Mesodermal cell (in vitro differentiated cells): ENCODE measurements at regions not wholly inside any gene's neighbourhood (a gene's known extent, or its start where the extent isn't known, plus 50 kb on each side); places are given as distances from the start of the nearest gene placed in this dataset.

Experiments used
- H3K27ac ChIP-seq: 2 replicates; pipeline ENCODE4 v1.7.0; 2013; ENCODE audit warnings: mild to moderate bottlenecking, low read depth, low read length, moderate library complexity; ENCODE audit not compliant: severe bottlenecking
- H3K36me3 ChIP-seq: 2 replicates; pipeline ENCODE4 v1.7.1; 2013; ENCODE audit warnings: mild to moderate bottlenecking, low read length, moderate library complexity; ENCODE audit not compliant: control insufficient read depth, insufficient read depth
- H3K4me1 ChIP-seq: one replicate; pipeline ENCODE4 v1.7.1; 2013; ENCODE audit warnings: mild to moderate bottlenecking, low read length; ENCODE audit not compliant: insufficient read depth, control insufficient read depth, poor library complexity, severe bottlenecking
- H3K4me3 ChIP-seq: 2 replicates; pipeline ENCODE4 v1.7.0; 2013; ENCODE audit warnings: low read length, control low read depth, mild to moderate bottlenecking; ENCODE audit not compliant: insufficient read depth, poor library complexity, severe bottlenecking; ENCODE audit errors: extremely low read depth
- H3K9me3 ChIP-seq: 2 replicates; pipeline ENCODE4 v1.7.1; 2013; ENCODE audit warnings: mild to moderate bottlenecking, low read length, moderate library complexity; ENCODE audit not compliant: control insufficient read depth
- WGBS, 2 experiments: methylation state at CpG; one replicate each; pipeline ENCODE4 v1.1.5; 2013; ENCODE audit warnings: missing lambda C conversion rate in 2 of 2; ENCODE audit not compliant: insufficient coverage in 2 of 2; 5-methylcytosine and 5-hydroxymethylcytosine counted together

DNA sequence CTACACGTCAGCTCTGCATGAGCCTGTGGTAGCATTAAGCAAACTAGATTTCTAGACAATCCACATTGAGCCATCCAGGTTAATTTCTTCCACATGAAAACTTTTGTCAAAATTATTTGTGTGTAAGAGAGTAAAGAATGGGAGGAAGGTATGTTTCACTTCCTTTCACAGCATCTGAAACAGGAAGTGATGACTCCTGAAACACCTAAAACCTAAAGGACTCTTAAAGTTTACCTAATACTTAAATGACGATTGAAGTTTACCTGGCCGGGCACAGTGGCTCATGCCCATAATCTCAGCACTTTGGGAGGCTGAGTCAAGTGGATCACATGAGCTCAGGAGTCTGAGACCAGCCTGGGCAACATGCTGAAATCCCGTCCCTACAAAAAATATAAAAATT, 223.8 kb downstream of the CEMIP2 start:
- H3K36me3 ChIP-seq, result no peaks in the 10 kb centered on the region
- 93 to 100% methylated on average over 2 to 3 of the region's 4 CpGs for WGBS, 2 experiments
- H3K9me3 ChIP-seq, result no peaks in the 10 kb centered on the region
- no peak overlapping the region for H3K4me3 ChIP-seq
- no peak overlapping the region for H3K27ac ChIP-seq
- H3K4me1 ChIP-seq, result no peaks in the 10 kb centered on the region

DNA sequence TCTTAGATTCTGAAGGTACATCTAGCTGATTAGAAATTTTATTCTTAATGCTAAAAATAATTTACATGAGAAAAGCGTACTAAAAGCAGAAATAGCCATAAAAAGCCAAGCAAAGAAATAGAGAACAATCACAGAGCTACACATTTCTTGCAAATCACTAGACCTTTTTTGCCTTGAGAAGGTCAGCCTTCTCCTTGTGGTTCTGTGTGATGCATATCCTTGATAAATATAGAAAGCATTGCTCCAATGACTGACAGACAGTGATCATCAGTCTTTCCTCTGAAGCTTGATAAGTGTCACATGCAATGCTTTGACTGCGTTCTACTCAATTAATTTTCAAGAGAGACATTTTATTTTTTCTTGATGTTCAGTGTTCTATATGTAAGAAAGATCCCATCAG, 226.9 kb downstream of the CEMIP2 start:
- H3K27ac ChIP-seq, result no peak overlapping the region
- no CpG with 5 or more reads among the region's 2 CpGs for WGBS, 2 experiments
- no peak overlapping the region for H3K4me3 ChIP-seq

DNA sequence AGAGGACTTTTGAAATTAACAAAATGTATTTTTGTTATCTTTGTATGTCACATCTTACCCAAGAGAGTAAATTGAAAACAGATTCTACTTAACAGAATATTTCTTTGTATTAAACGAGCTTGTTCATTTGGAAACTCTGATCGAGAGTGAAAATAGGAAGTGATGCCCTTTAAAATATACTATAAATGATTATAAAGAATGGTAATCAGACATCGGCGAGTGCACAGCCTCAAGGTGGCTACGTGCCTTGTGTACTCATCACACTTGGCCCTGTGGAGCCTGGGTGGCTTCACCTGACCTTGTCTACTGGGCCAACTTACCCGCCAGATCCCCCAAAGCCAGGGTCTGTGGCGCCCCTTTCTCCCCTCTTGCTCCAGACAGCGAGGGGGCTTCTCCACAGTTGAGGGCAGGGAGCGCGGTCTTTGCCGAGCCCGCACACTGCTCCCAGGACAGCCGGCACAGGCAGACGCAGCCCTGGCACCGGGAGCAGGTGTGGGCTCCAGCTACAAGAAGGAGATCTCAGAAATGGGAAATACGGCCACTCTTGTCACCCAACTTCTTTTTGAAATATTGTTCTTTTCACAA, 243.2 kb downstream of the CEMIP2 start:
- WGBS, 2 experiments, result 95% methylated on average over 10 to 11 of the region's 16 CpGs

More for the DNA sequence above, 226.9 kb downstream of the CEMIP2 start:
- Histone ChIP-seq H3K9me3 (no peaks in the 10 kb centered on the region), H3K4me1 (no peaks in the 10 kb centered on the region), H3K36me3 (no peaks in the 10 kb centered on the region)

DNA sequence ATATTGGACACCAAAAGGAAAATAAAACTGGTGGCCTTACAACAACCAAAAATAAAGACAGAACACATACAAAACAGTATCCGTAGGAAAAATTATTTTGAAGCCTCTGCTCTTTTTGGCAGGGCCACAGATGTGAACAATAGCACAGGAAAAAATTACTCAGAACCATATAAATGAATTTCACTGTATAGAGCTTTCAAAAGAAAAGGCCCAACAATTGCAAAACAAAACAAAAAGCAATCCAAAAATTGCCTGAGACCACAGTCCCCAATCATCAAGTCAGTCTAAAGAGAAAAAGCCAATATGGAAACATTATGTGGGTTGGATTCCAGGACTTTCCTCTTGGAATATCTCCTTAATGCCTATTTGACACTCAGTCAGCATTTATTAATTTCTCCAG, 243.8 kb downstream of the CEMIP2 start:
- no peak overlapping the region for H3K4me3 ChIP-seq
- WGBS, 2 experiments, result 100% methylated on average over 1 of the region's 1 CpG; no CpG with 5 or more reads in 1 of the 2 experiments
- no peaks in the 10 kb centered on the region for H3K4me1 ChIP-seq
- H3K9me3 ChIP-seq, result no peaks in the 10 kb centered on the region
- no peaks in the 10 kb centered on the region for H3K36me3 ChIP-seq
- no peak overlapping the region for H3K27ac ChIP-seq

More for the DNA sequence above, 243.2 kb downstream of the CEMIP2 start:
- Histone ChIP-seq H3K4me3 (no peak overlapping the region), H3K9me3 (no peaks in the 10 kb centered on the region), H3K4me1 (no peaks in the 10 kb centered on the region), H3K27ac (no peak overlapping the region), H3K36me3 (no peaks in the 10 kb centered on the region)

DNA sequence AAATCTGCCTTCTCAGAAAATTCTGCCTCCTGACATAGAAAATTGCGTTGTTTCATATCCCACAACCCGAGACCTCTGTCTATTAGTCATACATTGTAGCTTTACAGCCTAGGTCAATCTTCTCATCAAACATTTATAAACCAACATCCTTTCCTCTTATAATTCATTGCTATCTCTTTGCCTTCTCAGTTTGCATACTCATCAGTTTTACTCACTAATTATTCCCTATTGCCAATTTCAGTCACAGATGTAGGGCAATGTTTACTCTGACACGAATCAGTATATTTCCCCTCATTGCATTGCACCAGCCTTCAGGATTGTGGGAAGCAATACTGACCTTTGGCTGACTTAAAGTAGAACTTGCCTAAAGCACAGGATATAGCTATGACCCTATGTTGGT, 247.2 kb downstream of the CEMIP2 start:
- Histone ChIP-seq H3K27ac (no peak overlapping the region), H3K4me3 (no peak overlapping the region), H3K9me3 (no peaks in the 10 kb centered on the region), H3K4me1 (peaks cover 9% of the 10 kb centered on the region), H3K36me3 (no peaks in the 10 kb centered on the region)
- 86 to 91% methylated on average over 3 of the region's 3 CpGs for WGBS, 2 experiments

DNA sequence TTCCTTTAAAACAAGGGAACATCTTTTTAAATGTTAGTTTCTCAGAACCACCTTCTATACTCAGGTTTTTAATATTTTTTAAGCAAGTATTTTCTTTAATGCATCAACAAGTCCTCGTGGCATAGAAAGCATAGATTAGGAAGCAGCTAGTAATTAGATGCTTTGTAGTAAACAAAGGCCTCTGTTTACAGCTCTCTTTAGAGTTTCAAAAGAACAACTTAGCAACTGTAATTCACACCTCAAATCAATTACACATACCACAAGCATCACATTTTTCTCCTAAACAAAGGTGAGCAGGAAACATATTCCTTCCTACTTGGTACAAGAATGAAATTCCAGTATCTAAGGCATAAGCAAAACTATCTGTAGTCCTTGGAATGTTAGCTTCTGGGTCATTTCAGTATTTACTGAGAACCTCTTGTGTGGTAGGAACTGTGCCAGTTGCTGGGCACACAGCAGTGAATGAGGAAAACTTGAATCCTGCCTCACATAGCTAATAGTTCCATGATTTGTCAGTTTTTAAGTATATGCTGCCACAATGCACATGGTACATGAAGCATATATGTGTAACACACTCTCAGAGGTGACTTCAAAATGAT, 249.1 kb downstream of the CEMIP2 start:
- Histone ChIP-seq H3K36me3 (no peaks in the 10 kb centered on the region), H3K9me3 (no peaks in the 10 kb centered on the region), H3K4me1 (peaks cover 9% of the 10 kb centered on the region), H3K4me3 (no peak overlapping the region), H3K27ac (no peak overlapping the region)
- WGBS, 2 experiments, result no CpG with 5 or more reads among the region's 1 CpG

DNA sequence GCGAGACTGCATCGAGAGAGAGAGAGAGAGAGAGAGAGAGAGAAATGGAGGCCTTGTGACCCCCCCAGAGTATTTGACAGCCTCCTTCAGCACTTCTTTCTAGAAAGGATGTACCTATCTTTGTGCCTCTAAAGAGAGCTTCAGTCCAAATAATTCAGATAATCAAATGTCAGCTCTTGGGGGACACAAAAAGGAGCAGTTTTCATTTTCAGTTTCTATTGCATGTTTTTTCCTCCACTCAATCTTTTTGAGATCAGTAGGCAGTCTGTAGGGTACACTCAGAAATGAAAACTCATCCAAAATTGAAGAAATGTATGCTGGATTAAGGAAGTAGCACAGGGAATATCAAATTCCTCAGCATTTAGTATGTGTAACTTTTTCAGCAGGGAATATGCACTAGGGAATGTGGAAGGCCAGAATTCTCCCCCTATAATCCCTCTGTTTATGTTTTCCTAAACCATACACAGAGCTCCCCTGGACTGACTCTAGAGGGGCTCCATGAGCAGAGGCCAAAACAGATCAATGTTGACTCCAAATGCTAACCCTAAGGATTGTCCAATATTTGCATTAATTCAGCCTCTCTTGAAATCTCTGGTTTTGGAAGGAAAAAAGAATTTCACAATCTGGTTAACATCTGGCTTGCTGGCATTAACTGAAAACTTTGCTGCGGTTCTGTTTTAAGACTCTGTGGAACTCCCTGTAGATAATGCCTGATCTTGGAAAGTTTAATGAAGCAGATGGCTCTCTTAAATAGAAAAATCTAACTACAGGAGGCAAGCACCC, 250.1 kb downstream of the CEMIP2 start:
- no peak overlapping the region for H3K4me3 ChIP-seq
- H3K36me3 ChIP-seq, result no peaks in the 10 kb centered on the region
- no peak overlapping the region for H3K27ac ChIP-seq
- no peaks in the 10 kb centered on the region for H3K9me3 ChIP-seq
- WGBS, 2 experiments, result 100% methylated on average over 2 of the region's 3 CpGs; no CpG with 5 or more reads in 1 of the 2 experiments
- H3K4me1 ChIP-seq, result peaks cover 9% of the 10 kb centered on the region

DNA sequence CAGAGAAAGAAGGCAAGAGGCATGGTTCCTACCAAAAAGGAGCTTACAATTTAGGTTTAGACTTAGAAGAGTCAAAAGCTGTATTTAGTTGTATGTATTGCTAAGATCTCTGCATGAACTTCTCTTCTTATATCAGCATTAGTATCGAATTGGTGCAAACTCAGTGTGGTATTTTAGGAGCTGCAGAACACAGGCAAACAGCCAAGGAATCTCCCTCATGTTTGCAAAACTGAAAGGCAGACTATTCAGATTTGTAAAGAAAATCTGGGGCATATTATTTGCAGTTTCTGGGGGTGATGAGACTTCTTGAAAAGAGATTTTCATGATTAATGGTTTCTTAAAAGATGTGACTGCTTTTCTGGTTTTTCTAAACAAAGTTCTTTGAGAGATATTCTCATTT, 252.7 kb downstream of the CEMIP2 start:
- 100% methylated on average over 1 of the region's 1 CpG for WGBS, 2 experiments
- Histone ChIP-seq H3K4me1 (peaks cover 9% of the 10 kb centered on the region), H3K9me3 (no peaks in the 10 kb centered on the region), H3K4me3 (no peak overlapping the region), H3K36me3 (no peaks in the 10 kb centered on the region), H3K27ac (no peak overlapping the region)

DNA sequence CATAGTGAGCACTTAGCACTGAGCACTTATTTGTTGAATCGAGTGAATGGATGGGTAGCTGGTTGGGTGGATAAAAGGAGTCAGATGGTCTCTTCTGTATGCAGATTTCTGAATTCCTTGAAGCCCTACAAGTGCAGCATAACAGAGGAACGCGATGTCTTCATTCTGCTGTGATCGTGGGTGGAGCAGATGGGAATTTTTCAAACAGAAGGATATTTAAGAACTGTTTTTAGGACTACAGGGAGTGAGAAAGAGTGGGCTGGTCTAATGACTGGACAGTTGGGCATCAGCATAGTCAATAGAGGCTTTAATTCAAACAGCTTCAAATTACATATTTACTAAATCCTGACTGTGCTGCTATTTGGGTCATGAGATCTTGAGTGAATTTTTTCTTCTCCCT, 253.2 kb downstream of the CEMIP2 start:
- H3K4me1 ChIP-seq, result peaks cover 9% of the 10 kb centered on the region
- H3K36me3 ChIP-seq, result no peaks in the 10 kb centered on the region
- 92 to 93% methylated on average over 4 of the region's 4 CpGs for WGBS, 2 experiments

DNA sequence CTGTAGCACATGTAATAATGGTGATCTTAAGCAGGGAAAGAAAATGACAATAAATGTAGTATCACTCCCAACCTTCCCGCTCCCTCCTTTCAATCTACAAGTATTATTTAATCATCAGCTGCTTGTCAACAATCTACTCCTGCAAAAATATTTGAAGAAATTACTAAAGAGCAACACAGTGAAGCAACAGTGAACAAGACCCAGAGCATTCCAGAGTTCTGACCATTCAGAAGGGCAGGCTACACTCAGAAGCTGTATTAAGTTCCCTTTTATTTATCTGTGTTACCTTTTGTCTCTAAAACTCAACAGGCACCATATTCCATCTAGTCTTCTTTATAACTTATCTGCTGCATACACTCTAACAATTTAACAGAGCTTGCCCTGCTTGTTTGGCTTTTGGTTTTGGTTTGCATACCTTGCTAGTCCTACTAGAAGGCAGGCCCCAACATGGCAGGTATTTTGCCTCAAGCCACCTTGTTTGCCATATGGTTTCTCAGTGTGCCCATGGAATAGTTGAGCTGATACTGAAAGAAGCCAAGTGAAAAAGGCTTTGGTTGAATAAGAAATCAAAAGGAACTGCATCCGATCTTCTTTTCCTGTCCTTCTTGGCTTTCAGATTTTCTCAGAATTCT, 253.9 kb downstream of the CEMIP2 start:
- Histone ChIP-seq H3K27ac (no peak overlapping the region), H3K36me3 (no peaks in the 10 kb centered on the region), H3K9me3 (no peaks in the 10 kb centered on the region), H3K4me3 (no peak overlapping the region), H3K4me1 (peaks cover 9% of the 10 kb centered on the region)
- WGBS, 2 experiments, result 86 to 100% methylated on average over 1 of the region's 2 CpGs

More for the DNA sequence above, 253.2 kb downstream of the CEMIP2 start:
- H3K4me3 ChIP-seq, result no peak overlapping the region
- no peak overlapping the region for H3K27ac ChIP-seq
- H3K9me3 ChIP-seq, result no peaks in the 10 kb centered on the region
